D721Med (cell line): ENCODE measurements at regions not wholly inside any gene's neighbourhood (a gene's known extent, or its start where the extent isn't known, plus 50 kb on each side); places are given as distances from the start of the nearest gene placed in this dataset.

Source experiments
- DNase-seq: peaks from one replicate; pipeline ENCODE4 v3.0.0; 2011; ENCODE audit warnings: low spot score; ENCODE audit not compliant: insufficient read length
- FAIRE-seq: peaks from 2 replicates; lab custom pipeline; 2011; peaks lifted over from hg19 to GRCh38; lab: Jason Lieb, UNC
- CTCF ChIP-seq: IDR thresholded peaks from 2 replicates; pipeline ENCODE4 v1.5.1; 2012; ENCODE audit warnings: mild to moderate bottlenecking, control low read depth; ENCODE audit not compliant: insufficient read depth; ENCODE audit errors: missing control alignments

- TF ChIP-seq CTCF: no peak
- FAIRE-seq (no peak), DNase-seq (no peak)
These were observed 469.0 kb downstream of the GALC start for GRCh38 chr14:87524011-87524410.

- TF ChIP-seq CTCF: no peak
- no peak for DNase-seq
- FAIRE-seq: no peak
These were observed 470.4 kb downstream of the GALC start for GRCh38 chr14:87522575-87522974.

- no peak for TF ChIP-seq CTCF
- no peak for DNase-seq
- no peak for FAIRE-seq
These were observed 484.6 kb downstream of the GALC start for GRCh38 chr14:87508333-87508732.

- TF ChIP-seq CTCF: no peak
- DNase-seq (no peak), FAIRE-seq (no peak)
These were observed 489.3 kb downstream of the GALC start for GRCh38 chr14:87503711-87504110.

- FAIRE-seq (no peak), DNase-seq (no peak)
- TF ChIP-seq CTCF: no peak
These were observed 495.7 kb downstream of the GALC start for GRCh38 chr14:87497301-87497700.

GRCh38 chr14:87494010-87494409, 499.0 kb downstream of the GALC start:
- no peak for TF ChIP-seq CTCF
- DNase-seq: no peak
- FAIRE-seq: no peak

- FAIRE-seq: no peak
- no peak for TF ChIP-seq CTCF
- no peak for DNase-seq
These were observed 500.4 kb downstream of the GALC start for GRCh38 chr14:87492561-87492960.
